WERI-Rb-1 (cell line): ENCODE measurements at regions not wholly inside any gene's neighbourhood (a gene's known extent, or its start where the extent isn't known, plus 50 kb on each side); places are given as distances from the start of the nearest gene placed in this dataset.

Experiments
- DNase-seq: peaks from one replicate; pipeline ENCODE4 v3.0.0-alpha.2; 2020
- H3K27ac ChIP-seq: fragments of 250-450 bp; sonication (Bioruptor Pico); 2 replicates; pipeline ENCODE4 v1.5.1; 2020; ENCODE audit warnings: mild to moderate bottlenecking, moderate library complexity
- H3K27me3 ChIP-seq: fragments of 250-450 bp; sonication (Bioruptor Pico); 2 replicates; pipeline ENCODE4 v1.5.1; 2021; ENCODE audit warnings: mild to moderate bottlenecking, low read depth, moderate library complexity; ENCODE audit not compliant: insufficient read depth, severe bottlenecking
- H3K36me3 ChIP-seq: fragments of 250-450 bp; sonication (Bioruptor Pico); 2 replicates; pipeline ENCODE4 v1.5.1; 2020; ENCODE audit warnings: mild to moderate bottlenecking, moderate library complexity
- H3K4me3 ChIP-seq: 2 replicates; pipeline ENCODE4 v1.5.1; 2011; ENCODE audit warnings: low read depth, mild to moderate bottlenecking, control low read depth, low read length
- H3K9me3 ChIP-seq: fragments of 250-450 bp; sonication (Bioruptor Pico); 2 replicates; pipeline ENCODE4 v1.5.1; 2021; ENCODE audit warnings: mild to moderate bottlenecking, moderate library complexity; ENCODE audit not compliant: severe bottlenecking
- CTCF ChIP-seq: IDR thresholded peaks from 2 replicates; pipeline ENCODE4 v1.5.1; 2011; ENCODE audit warnings: low read depth, mild to moderate bottlenecking, control low read depth, inconsistent platforms, low read length

DNA sequence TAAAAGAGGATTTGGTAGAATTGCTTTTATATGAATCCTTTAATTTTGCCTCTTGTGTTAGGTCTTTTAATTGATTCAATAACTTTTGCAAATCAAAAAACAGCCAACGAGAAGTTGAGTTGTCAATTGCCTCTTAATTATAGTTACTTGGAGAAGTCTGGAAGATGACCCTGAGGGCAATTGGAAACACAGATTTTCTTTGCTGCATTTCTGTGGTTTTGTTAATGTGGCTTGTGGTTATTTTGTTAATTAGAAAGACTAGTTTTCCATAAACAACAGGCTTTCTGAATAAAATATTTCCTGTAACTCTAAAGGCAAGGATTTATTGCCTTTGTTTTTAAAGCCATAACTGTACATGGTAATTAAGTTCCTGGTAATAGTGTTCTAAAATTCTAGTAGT is 513.0 kb downstream of the EPHA7 start:
- Histone ChIP-seq H3K4me3 (no peak overlapping the region), H3K27ac (no peak overlapping the region), H3K27me3 (no peaks in the 10 kb centered on the region), H3K36me3 (no peaks in the 10 kb centered on the region), H3K9me3 (no peaks in the 10 kb centered on the region)
- no peak for TF ChIP-seq CTCF
- DNase-seq = no peak

DNA sequence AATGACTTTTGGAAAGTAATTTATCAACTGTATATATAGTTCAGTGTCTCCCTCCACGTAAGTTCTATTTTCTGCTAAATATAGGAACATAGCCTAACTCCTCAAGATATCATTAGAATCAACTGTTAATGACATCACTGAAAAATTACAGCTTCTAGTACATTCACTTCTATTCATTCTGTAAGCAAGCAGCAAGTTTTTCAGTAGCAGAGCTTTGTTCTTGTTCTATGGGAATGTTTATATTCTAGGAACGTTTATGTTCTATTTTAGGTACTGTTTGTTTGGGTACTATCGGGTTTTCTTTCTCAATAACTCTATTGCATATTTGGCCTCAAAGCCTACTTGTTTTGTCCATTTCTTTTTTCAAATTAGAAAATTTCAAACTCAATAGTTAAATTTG is 525.6 kb downstream of the EPHA7 start:
- H3K4me3 ChIP-seq = no peak overlapping the region
- no peaks in the 10 kb centered on the region for H3K36me3 ChIP-seq
- TF ChIP-seq CTCF = no peak
- H3K9me3 ChIP-seq = peaks cover 11% of the 10 kb centered on the region
- no peak overlapping the region for H3K27ac ChIP-seq
- no peak for DNase-seq
- no peaks in the 10 kb centered on the region for H3K27me3 ChIP-seq

DNA sequence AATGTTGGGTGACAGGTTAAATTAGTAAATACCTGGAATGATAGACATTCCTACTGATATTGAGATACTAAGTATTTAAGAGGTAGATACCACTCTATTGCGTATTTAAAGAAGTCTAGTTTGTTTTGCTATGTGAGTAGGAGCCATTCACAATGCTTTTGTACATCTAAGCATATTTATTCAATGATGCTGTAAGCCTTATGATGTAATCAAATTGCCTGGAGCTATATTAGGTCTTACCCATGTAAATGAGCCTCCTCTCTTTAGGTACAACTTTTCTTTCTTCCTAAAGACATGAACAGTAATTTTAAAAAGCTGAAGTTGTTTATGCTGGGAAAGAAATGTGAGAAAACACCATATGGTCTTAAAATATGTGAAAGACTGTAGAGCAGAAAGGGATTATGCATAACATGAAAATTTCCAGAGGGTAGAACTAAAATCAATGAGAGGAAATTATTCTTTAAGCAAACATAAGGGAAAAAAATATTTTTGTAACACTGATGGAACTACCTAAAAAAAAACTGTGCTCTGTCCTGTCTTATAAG is 526.7 kb downstream of the EPHA7 start:
- Histone ChIP-seq H3K9me3 (peaks cover 13% of the 10 kb centered on the region), H3K36me3 (no peaks in the 10 kb centered on the region), H3K27me3 (no peaks in the 10 kb centered on the region), H3K27ac (no peak overlapping the region), H3K4me3 (no peak overlapping the region)
- DNase-seq = no peak
- no peak for TF ChIP-seq CTCF

GRCh38 chr6:92888316-92888715 is 531.0 kb downstream of the EPHA7 start:
- Histone ChIP-seq H3K27ac (no peak overlapping the region; the same call in 1 of the 2 replicates), H3K9me3 (peaks cover 13% of the 10 kb centered on the region), H3K4me3 (no peak overlapping the region), H3K36me3 (no peaks in the 10 kb centered on the region), H3K27me3 (no peaks in the 10 kb centered on the region)
- TF ChIP-seq CTCF = no peak
- peak; percentile 49 for DNase-seq

- no peak for TF ChIP-seq CTCF
- no peak for DNase-seq
Observed at GRCh38 chr6:92887871-92888270, 531.5 kb downstream of the EPHA7 start.

DNA sequence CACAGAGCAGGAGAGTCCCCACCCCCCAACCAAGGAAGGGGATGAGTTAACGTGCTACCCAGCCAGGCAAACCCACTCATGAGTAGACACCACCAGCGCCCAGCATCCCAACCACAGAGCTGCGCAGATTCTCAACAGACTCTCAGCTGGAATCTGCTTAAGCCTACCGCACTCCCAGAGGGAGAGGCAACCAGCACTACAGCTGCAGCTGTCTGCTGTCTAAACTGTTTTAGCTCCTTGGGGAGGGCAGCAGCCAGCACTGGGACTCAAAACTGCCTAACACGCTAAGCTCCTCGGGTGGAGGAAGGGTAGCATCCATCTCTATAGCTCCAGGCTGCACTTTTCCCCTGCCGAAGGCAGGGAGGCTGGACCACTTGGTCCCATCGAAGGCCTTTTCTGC is 539.8 kb downstream of the EPHA7 start:
- no peak for TF ChIP-seq CTCF
- H3K9me3 ChIP-seq = no peaks in the 10 kb centered on the region
- no peaks in the 10 kb centered on the region for H3K36me3 ChIP-seq
- no peak overlapping the region for H3K27ac ChIP-seq
- H3K4me3 ChIP-seq = no peak overlapping the region
- H3K27me3 ChIP-seq = no peaks in the 10 kb centered on the region
- DNase-seq = no peak

More at GRCh38 chr6:92887871-92888270, 531.5 kb downstream of the EPHA7 start:
- H3K4me3 ChIP-seq = no peak overlapping the region
- no peaks in the 10 kb centered on the region for H3K36me3 ChIP-seq
- H3K27me3 ChIP-seq = no peaks in the 10 kb centered on the region
- H3K27ac ChIP-seq = no peak overlapping the region
- peaks cover 13% of the 10 kb centered on the region for H3K9me3 ChIP-seq
